Gastrocnemius medialis (tissue), 4 donors: ENCODE measurements at regions not wholly inside any gene's neighbourhood (a gene's known extent, or its start where the extent isn't known, plus 50 kb on each side); places are given as distances from the start of the nearest gene placed in this dataset.

Experiments used
- ATAC-seq, 2 donors: fragments of 150-250 bp; one replicate each; pipeline ENCODE4 v1.9.1; 2016
- DNase-seq, 2 donors: peaks; one replicate each; pipeline ENCODE4 v3.0.0-alpha.2; 2019
- H3K27ac ChIP-seq, 4 donors: fragments of 200-600 bp; sonication (generic); 1 replicate in 1 of 4; 2 replicates in 3 of 4; pipeline ENCODE4 v1.5.1; 2016 to 2018; ENCODE audit warnings: mild to moderate bottlenecking in 2 of 4, moderate library complexity in 1 of 4
- H3K27me3 ChIP-seq, 3 donors: fragments of 200-600 bp; sonication (generic) in 2 of 3; 1 replicate in 1 of 3; 2 replicates in 2 of 3; pipeline versions ENCODE4 v1.5.1 to v1.6.0; 2016 to 2019; ENCODE audit warnings: mild to moderate bottlenecking in 1 of 3, moderate library complexity in 1 of 3
- H3K36me3 ChIP-seq, 2 donors: fragments of 200-600 bp; sonication (generic) in 1 of 2; one replicate each; pipeline ENCODE4 v1.5.1; 2017 to 2018
- H3K4me1 ChIP-seq, 2 donors: fragments of 200-600 bp; sonication (generic) in 1 of 2; one replicate each; pipeline ENCODE4 v1.5.1; 2016 to 2017; ENCODE audit warnings: mild to moderate bottlenecking in 2 of 2
- H3K4me3 ChIP-seq, 4 donors: fragments of 200-600 bp; sonication (generic) in 3 of 4; 1 replicate in 1 of 4; 2 replicates in 3 of 4; pipeline ENCODE4 v1.5.1; 2016 to 2019; ENCODE audit warnings: mild to moderate bottlenecking in 2 of 4
- H3K9me3 ChIP-seq, 3 donors: fragments of 200-600 bp; sonication (generic) in 2 of 3; 1 replicate in 1 of 3; 2 replicates in 2 of 3; pipeline ENCODE4 v1.5.1; 2016 to 2019
- POLR2A ChIP-seq, 2 donors: fragments of 450-650 bp; IDR thresholded peaks; one replicate each; pipeline ENCODE4 v1.6.1; 2017; ENCODE audit warnings: antibody characterized with exemption in 2 of 2, mild to moderate bottlenecking in 2 of 2, moderate library complexity in 2 of 2
- in situ Hi-C, 4 donors: fragments of 200-750 bp; cut with MboI; loops; one replicate each; pipeline versions ENCODE4 v1.15.0 to v1.8.0; 2017; ENCODE audit warnings: low sequenced_read_pairs in 4 of 4
- intact Hi-C: fragments of 100-400 bp; cut with DNase I; formaldehyde crosslinking; loops from one replicate; pipeline ENCODE4 v1.15.1; 2023; ENCODE audit warnings: low total_unique reads
- TF ChIP-seq, protein P1 (sequence below), 5 experiments: fragments of 450-650 bp in 3 of 5; fragments of 200-600 bp in 2 of 5; sonication (generic) in 2 of 5; IDR thresholded peaks in 4 of 5; conservative IDR thresholded peaks in 1 of 5; 1 replicate in 4 of 5; 2 replicates in 1 of 5; pipeline ENCODE4 v1.5.1; 2016 to 2019; ENCODE audit warnings: antibody characterized with exemption in 5 of 5, mild to moderate bottlenecking in 3 of 5, moderate library complexity in 3 of 5

DNA sequence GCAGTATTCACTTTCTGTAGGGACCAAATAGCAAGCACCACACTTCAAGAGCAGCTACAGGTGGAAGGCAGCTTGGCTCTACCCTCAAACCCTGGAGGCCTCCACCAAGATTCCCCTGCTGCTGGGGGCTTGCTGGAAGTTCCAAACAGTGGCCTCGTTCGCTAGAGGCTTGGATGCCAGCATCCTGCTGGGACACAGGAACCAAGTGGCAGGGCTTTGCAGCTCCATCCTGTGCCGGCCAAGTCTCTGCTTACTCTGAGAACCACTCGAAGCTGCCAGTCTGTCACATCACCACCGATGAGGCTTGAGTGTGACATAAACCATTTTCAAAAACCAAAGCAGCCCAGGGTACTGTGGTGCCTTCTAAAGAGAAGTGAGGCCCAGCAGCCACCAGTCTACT is 69.2 kb upstream of the UNC5B start:
- Histone ChIP-seq H3K4me3 (no peak overlapping the region), H3K4me1 (peaks cover 0 to 4% of the 10 kb centered on the region in 2 donors), H3K27ac (no peak overlapping the region), H3K27me3 (peaks cover 0 to 11% (median 0%) of the 10 kb centered on the region in 3 donors), H3K9me3 (no peaks in the 10 kb centered on the region), H3K36me3 (no peaks in the 10 kb centered on the region)
- TF ChIP-seq, protein P1, sequence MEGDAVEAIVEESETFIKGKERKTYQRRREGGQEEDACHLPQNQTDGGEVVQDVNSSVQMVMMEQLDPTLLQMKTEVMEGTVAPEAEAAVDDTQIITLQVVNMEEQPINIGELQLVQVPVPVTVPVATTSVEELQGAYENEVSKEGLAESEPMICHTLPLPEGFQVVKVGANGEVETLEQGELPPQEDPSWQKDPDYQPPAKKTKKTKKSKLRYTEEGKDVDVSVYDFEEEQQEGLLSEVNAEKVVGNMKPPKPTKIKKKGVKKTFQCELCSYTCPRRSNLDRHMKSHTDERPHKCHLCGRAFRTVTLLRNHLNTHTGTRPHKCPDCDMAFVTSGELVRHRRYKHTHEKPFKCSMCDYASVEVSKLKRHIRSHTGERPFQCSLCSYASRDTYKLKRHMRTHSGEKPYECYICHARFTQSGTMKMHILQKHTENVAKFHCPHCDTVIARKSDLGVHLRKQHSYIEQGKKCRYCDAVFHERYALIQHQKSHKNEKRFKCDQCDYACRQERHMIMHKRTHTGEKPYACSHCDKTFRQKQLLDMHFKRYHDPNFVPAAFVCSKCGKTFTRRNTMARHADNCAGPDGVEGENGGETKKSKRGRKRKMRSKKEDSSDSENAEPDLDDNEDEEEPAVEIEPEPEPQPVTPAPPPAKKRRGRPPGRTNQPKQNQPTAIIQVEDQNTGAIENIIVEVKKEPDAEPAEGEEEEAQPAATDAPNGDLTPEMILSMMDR (IDR thresholded peaks at IDR 0.05 in 4 of 5, conservative IDR thresholded peaks at IDR 0.05 in 1 of 5), result no peak
- TF ChIP-seq POLR2A (IDR thresholded peaks at IDR 0.05), result no peak
- DNase-seq (no peak), ATAC-seq (no peak)
- in situ Hi-C loops (no loop called here), intact Hi-C loops (no loop called here)

DNA sequence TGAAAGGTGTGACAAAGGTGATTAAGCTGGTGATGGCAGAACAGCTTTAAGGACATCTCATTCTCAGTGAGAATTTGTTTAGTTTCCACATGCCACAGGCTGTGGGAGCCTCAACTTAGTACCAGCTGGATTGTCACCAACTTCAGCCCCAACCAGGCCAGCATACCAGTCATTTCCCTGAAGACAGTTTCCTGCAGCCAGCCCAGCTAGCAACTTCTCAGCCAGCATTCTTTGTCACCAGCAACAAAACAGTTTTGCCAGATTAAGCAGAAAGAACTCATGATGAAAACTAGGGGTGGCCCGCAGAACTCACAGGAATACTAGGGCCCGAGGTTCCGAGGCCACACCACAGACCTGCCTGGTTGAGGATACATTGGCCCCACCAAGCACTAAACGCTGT is 68.8 kb upstream of the UNC5B start:
- Histone ChIP-seq H3K4me3 (no peak overlapping the region), H3K27me3 (peaks cover 0 to 6% (median 0%) of the 10 kb centered on the region in 3 donors), H3K27ac (no peak overlapping the region), H3K36me3 (no peaks in the 10 kb centered on the region), H3K9me3 (no peaks in the 10 kb centered on the region), H3K4me1 (peaks cover 0 to 4% of the 10 kb centered on the region in 2 donors)
- DNase-seq (no peak), ATAC-seq (no peak)
- in situ Hi-C loops, result no loop called here
- intact Hi-C loops, result no loop called here
- TF ChIP-seq, protein P1 (IDR thresholded peaks at IDR 0.05 in 4 of 5, conservative IDR thresholded peaks at IDR 0.05 in 1 of 5), result no peak
- TF ChIP-seq POLR2A (IDR thresholded peaks at IDR 0.05), result no peak

DNA sequence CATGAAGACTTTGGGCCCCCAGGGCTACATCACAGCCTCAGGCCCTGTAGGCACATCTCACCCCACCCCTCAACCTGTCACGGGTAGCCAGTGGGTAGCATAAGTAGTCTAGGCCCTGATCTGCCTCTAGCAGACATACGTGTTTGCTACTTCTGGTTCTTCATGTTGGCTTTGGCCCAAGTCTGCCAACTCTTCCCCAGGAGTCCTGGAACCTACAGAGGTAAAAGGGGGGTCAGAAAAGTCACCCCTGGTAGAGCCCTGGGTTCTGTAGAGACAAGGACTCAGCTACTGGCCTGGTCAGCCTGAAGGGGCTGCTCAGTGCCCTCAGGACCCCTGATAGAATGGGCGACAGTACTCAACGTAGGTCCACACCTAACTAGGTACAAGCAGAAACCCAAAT is 67.5 kb upstream of the UNC5B start:
- TF ChIP-seq, protein P1 (IDR thresholded peaks at IDR 0.05 in 4 of 5, conservative IDR thresholded peaks at IDR 0.05 in 1 of 5), result no peak
- no peak for TF ChIP-seq POLR2A (IDR thresholded peaks at IDR 0.05)
- H3K4me1 ChIP-seq, result peaks cover 0 to 4% of the 10 kb centered on the region in 2 donors
- no peak for DNase-seq
- H3K27ac ChIP-seq, result no peak overlapping the region
- intact Hi-C loops, result no loop called here
- no peak overlapping the region for H3K4me3 ChIP-seq
- no peaks in the 10 kb centered on the region for H3K9me3 ChIP-seq
- no peak for ATAC-seq
- no peaks in the 10 kb centered on the region for H3K36me3 ChIP-seq
- no peaks in the 10 kb centered on the region for H3K27me3 ChIP-seq
- in situ Hi-C loops, result no loop called here

DNA sequence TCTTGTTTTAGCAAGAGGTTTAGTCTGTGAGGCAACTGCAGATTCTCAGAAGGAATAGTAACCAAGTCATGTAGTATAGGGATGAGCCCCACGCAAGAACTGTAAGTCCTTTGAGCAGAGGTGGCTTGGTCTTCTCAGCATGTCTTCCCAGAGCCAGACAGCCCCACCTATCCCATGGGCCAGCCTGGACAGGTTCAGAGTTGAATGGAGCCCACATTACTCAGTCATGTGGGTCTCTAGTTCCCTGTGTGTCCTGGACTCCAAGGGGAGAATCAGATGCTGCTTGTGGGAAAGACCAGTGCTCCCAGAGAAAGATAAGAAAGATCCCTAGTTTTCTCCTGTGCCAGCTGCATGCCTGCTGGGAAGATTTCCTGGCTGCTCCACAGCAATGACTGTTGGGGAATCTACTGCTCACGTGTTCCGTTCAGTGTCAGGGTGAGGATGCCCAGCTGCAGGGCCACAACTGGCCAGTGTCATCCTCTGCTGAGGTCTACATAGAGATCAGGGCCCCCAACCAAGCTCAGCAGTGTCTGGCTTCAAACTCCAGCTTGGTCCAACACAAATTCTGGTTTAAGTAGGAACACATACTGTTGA is 66.9 kb upstream of the UNC5B start:
- intact Hi-C loops, result no loop called here
- in situ Hi-C loops, result no loop called here
- H3K4me3 ChIP-seq, result no peak overlapping the region
- no peaks in the 10 kb centered on the region for H3K9me3 ChIP-seq
- no peak for TF ChIP-seq POLR2A (IDR thresholded peaks at IDR 0.05)
- TF ChIP-seq, protein P1 (IDR thresholded peaks at IDR 0.05 in 4 of 5, conservative IDR thresholded peaks at IDR 0.05 in 1 of 5), result no peak
- no peak overlapping the region for H3K27ac ChIP-seq
- no peak for ATAC-seq
- peaks cover 0 to 4% of the 10 kb centered on the region in 2 donors for H3K4me1 ChIP-seq
- no peaks in the 10 kb centered on the region for H3K27me3 ChIP-seq
- H3K36me3 ChIP-seq, result no peaks in the 10 kb centered on the region
- DNase-seq, result no peak

DNA sequence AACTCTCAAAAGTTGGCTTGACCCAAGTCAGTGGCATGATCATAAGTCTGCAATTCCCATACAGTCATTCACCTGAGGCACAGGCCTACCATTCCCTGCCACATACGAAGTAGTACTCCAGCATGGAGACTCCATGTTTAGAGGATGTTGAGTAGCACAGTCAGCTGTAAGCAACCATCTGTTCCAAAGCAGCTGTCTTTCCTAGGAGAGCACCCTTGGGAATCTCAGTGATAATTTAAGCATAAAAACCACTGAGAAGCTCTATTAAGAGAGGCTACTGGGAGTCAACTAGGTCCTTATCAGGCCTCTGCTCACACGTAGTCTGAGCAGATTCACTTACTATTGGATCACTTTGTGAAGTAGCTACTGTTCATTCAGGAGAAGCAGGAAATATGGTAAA is 61.6 kb upstream of the UNC5B start:
- H3K27me3 ChIP-seq, result no peaks in the 10 kb centered on the region
- TF ChIP-seq, protein P1 (IDR thresholded peaks at IDR 0.05 in 4 of 5, conservative IDR thresholded peaks at IDR 0.05 in 1 of 5), result no peak
- no peak for TF ChIP-seq POLR2A (IDR thresholded peaks at IDR 0.05)
- no peaks in the 10 kb centered on the region for H3K4me1 ChIP-seq
- ATAC-seq (no peak), DNase-seq (no peak)
- H3K4me3 ChIP-seq, result no peak overlapping the region
- intact Hi-C loops (no loop called here), in situ Hi-C loops (no loop called here)
- no peaks in the 10 kb centered on the region for H3K36me3 ChIP-seq
- H3K27ac ChIP-seq, result no peak overlapping the region
- no peaks in the 10 kb centered on the region for H3K9me3 ChIP-seq
